MCF 10A (cell line): ENCODE measurements at regions not wholly inside any gene's neighbourhood (a gene's known extent, or its start where the extent isn't known, plus 50 kb on each side); places are given as distances from the start of the nearest gene placed in this dataset.

Experiments used
- BruUV-seq: library from RNA; stranded (reverse); fragments of 400-500 nt; replicated peaks from 2 replicates; lab custom pipeline; 2021; lab: Mats Ljungman, UMichigan
- CTCF ChIA-PET: fragments of 300-600 bp; sonication (Branson Sonifier 250); formaldehyde crosslinking; extraction: SDS; loops from one replicate; lab custom pipeline; 2021; ENCODE audit warnings: antibody characterized with exemption, inconsistent platforms; lab: Yijun Ruan, JAX
- POLR2A ChIA-PET: fragments of 300-600, 350-650 bp; sonication (Branson Sonifier 250); formaldehyde crosslinking; extraction: SDS; loops from one replicate; lab custom pipeline; 2020; ENCODE audit warnings: antibody characterized with exemption, inconsistent platforms; lab: Yijun Ruan, JAX
- DNase-seq: peaks from one replicate; pipeline ENCODE4 v3.0.0-alpha.2; 2018; ENCODE audit not compliant: unreplicated experiment
- H3K27ac Mint-ChIP-seq: one replicate; pipeline ENCODE4 v1.8.0; 2022; ENCODE audit warnings: mild to moderate bottlenecking, low read depth, mixed read lengths; ENCODE audit not compliant: unreplicated experiment
- H3K27me3 Mint-ChIP-seq: one replicate; pipeline ENCODE4 v1.8.0; 2022; ENCODE audit warnings: mixed read lengths; ENCODE audit not compliant: insufficient read depth, unreplicated experiment
- H3K36me3 Mint-ChIP-seq: one replicate; pipeline ENCODE4 v1.8.0; 2022; ENCODE audit warnings: mild to moderate bottlenecking, moderate library complexity, mixed read lengths; ENCODE audit not compliant: insufficient read depth, unreplicated experiment
- H3K4me1 Mint-ChIP-seq: one replicate; pipeline ENCODE4 v1.8.0; 2022; ENCODE audit warnings: mixed read lengths; ENCODE audit not compliant: insufficient read depth, unreplicated experiment
- H3K4me3 Mint-ChIP-seq: one replicate; pipeline ENCODE4 v1.8.0; 2022; ENCODE audit warnings: mild to moderate bottlenecking, moderate library complexity, mixed read lengths; ENCODE audit not compliant: unreplicated experiment
- H3K9me3 Mint-ChIP-seq: one replicate; pipeline ENCODE4 v1.8.0; 2022; ENCODE audit warnings: mixed read lengths; ENCODE audit not compliant: unreplicated experiment
- CTCF ChIP-seq: fragments of 200-600 bp; IDR thresholded peaks from one replicate; pipeline ENCODE4 v1.8.0; 2022; ENCODE audit warnings: antibody characterized with exemption, mild to moderate bottlenecking; ENCODE audit not compliant: unreplicated experiment
- intact Hi-C: fragments of 100-400 bp; cut with micrococcal nuclease; formaldehyde crosslinking; loops from 2 replicates; pipeline ENCODE4 v1.14.1; 2022

GRCh38 chr18:60090170-60090569 lies 190.4 kb downstream of the PMAIP1 start:
- POLR2A ChIA-PET, result no interaction called here
- Mint-ChIP-seq H3K9me3 (peaks cover 6% of the 10 kb centered on the region), H3K27me3 (peaks cover 86% of the 10 kb centered on the region), H3K27ac (no peak overlapping the region), H3K4me3 (no peak overlapping the region), H3K4me1 (no peaks in the 10 kb centered on the region), H3K36me3 (no peaks in the 10 kb centered on the region)
- no peak for TF ChIP-seq CTCF
- intact Hi-C loops, result no loop called here
- no TSS peak for BruUV-seq
- no peak for DNase-seq
- CTCF ChIA-PET, result interaction anchor here (0.6 kb wide), 1 partner anchor 530 kb away, joined by 3 read pairs; no protein-coding TSS in a partner anchor

GRCh38 chr18:60082790-60083189 lies 183.0 kb downstream of the PMAIP1 start:
- no peak for DNase-seq
- H3K4me1 Mint-ChIP-seq, result no peaks in the 10 kb centered on the region
- H3K9me3 Mint-ChIP-seq, result no peaks in the 10 kb centered on the region
- intact Hi-C loops, result no loop called here
- CTCF ChIA-PET, result no interaction called here
- POLR2A ChIA-PET, result no interaction called here
- H3K4me3 Mint-ChIP-seq, result no peak overlapping the region
- no TSS peak for BruUV-seq
- peaks cover 65% of the 10 kb centered on the region for H3K27me3 Mint-ChIP-seq
- H3K27ac Mint-ChIP-seq, result no peak overlapping the region
- H3K36me3 Mint-ChIP-seq, result no peaks in the 10 kb centered on the region
- TF ChIP-seq CTCF, result no peak

GRCh38 chr18:60082282-60082681 lies 182.5 kb downstream of the PMAIP1 start:
- H3K27ac Mint-ChIP-seq, result no peak overlapping the region
- H3K36me3 Mint-ChIP-seq, result no peaks in the 10 kb centered on the region
- no peak overlapping the region for H3K4me3 Mint-ChIP-seq
- H3K4me1 Mint-ChIP-seq, result no peaks in the 10 kb centered on the region
- intact Hi-C loops, result no loop called here
- no peak for TF ChIP-seq CTCF
- POLR2A ChIA-PET, result no interaction called here
- BruUV-seq, result no TSS peak
- CTCF ChIA-PET, result interaction anchor here (0.5 kb wide), 1 partner anchor 94 kb away, joined by 3 read pairs; no protein-coding TSS in a partner anchor
- DNase-seq, result no peak
- H3K27me3 Mint-ChIP-seq, result peaks cover 65% of the 10 kb centered on the region
- H3K9me3 Mint-ChIP-seq, result no peaks in the 10 kb centered on the region

- POLR2A ChIA-PET, result no interaction called here
Measured at GRCh38 chr18:60075477-60075876, 175.7 kb downstream of the PMAIP1 start.

More at GRCh38 chr18:60075477-60075876, 175.7 kb downstream of the PMAIP1 start:
- H3K27me3 Mint-ChIP-seq, result peaks cover 71% of the 10 kb centered on the region
- no peaks in the 10 kb centered on the region for H3K4me1 Mint-ChIP-seq
- no TSS peak for BruUV-seq
- DNase-seq, result no peak
- H3K9me3 Mint-ChIP-seq, result no peaks in the 10 kb centered on the region
- H3K27ac Mint-ChIP-seq, result no peak overlapping the region
- H3K4me3 Mint-ChIP-seq, result no peak overlapping the region
- intact Hi-C loops, result no loop called here
- CTCF ChIA-PET, result interaction anchor here (0.6 kb wide), 1 partner anchor 1091 kb away, joined by 4 read pairs; no protein-coding TSS in a partner anchor
- TF ChIP-seq CTCF, result no peak
- H3K36me3 Mint-ChIP-seq, result no peaks in the 10 kb centered on the region
